ENCODE measurements at regions not wholly inside any gene's neighbourhood (a gene's known extent, or its start where the extent isn't known, plus 50 kb on each side); places are given as distances from the start of the nearest gene placed in this dataset.

DNA sequence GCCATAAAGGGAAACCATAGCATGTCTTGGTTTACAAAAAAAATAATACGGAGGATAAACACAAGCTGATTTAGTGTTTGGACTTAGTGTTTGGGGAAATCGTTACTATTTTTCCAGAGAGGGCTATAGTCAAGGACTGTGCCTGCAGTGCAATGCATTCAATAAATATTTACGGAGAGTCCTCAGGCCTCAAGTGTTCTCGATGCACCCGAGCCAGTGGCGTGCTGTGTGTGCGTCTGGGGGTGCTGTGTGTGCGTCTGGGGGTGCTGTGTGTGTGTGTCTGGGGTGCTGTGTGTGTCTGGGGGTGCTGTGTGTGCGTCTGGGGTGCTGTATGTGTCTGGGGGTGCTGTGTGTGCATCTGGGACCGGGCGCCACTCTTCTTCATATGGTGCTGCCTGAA, 71.7 kb upstream of the GTF3A start:
- DNase-seq: no peak
- in situ Hi-C loops (cut with HindIII; ENCODE audit: low pct_ligation_motif_present, low sequenced_read_pairs): no loop called here
- no peak for TF ChIP-seq CTCF (IDR thresholded peaks at IDR 0.05; ENCODE audit: low read depth, low read length, missing control alignments)
- Histone ChIP-seq H3K36me3 (replicated peaks) (no peaks in the 10 kb centered on the region), H3K4me3 (ENCODE audit: low read depth, low read length) (no peak overlapping the region), H3K27ac (no peak overlapping the region), H3K27me3 (replicated peaks) (no peaks in the 10 kb centered on the region)

DNA sequence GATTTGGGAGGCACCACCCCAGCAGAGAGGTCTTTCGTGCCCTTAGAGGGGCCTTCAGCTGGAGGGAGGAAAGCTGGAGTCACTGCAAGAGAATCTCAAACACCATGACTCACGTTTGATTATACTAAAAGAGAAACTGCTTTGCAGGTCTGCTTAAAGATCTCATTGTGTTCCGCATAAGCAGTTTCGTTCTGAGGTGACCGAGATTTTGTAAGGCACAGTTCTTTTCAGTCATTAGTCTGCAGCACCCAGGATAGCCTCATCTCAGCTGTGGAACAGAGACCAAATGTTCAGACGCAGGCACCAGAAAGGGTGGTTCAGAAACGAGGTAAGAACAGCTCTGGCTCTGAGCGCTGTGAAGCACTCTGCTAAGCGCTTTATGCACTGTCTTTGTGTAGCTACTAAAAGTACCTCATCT, 71.2 kb upstream of the GTF3A start:
- DNase-seq: peak; percentile 36
- H3K27ac ChIP-seq: peak overlapping the region; percentile 37
- peak overlapping the region; percentile 36 for H3K4me3 ChIP-seq (ENCODE audit: low read depth, low read length)
- in situ Hi-C loops (cut with HindIII; ENCODE audit: low pct_ligation_motif_present, low sequenced_read_pairs): no loop called here
- H3K27me3 ChIP-seq (replicated peaks): no peaks in the 10 kb centered on the region
- TF ChIP-seq CTCF (IDR thresholded peaks at IDR 0.05; ENCODE audit: low read depth, low read length, missing control alignments): no peak
- no peaks in the 10 kb centered on the region for H3K36me3 ChIP-seq (replicated peaks)

DNA sequence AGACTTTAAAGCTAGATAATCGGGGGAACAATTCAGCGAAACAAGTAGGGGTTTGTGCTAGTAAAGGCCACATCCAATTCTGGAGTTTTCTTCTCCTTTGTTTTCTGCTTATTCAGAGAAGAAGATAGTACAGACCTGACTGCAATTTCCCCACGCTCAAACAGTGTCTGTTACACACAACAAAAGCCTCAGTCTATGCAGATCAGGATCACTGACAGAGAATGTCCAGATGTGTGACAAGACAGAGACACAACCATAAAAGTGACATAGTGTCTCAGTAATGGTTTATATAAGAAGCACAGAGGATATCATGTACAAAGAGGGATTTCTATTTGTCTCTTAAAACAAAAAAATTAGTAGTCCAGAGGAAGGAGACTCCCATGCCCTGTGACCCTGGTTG, 70.7 kb upstream of the GTF3A start:
- H3K36me3 ChIP-seq (replicated peaks): no peaks in the 10 kb centered on the region
- H3K27ac ChIP-seq: peak overlapping the region; percentile 37
- no peak overlapping the region for H3K4me3 ChIP-seq (ENCODE audit: low read depth, low read length)
- no peak for TF ChIP-seq CTCF (IDR thresholded peaks at IDR 0.05; ENCODE audit: low read depth, low read length, missing control alignments)
- in situ Hi-C loops (cut with HindIII; ENCODE audit: low pct_ligation_motif_present, low sequenced_read_pairs): no loop called here
- DNase-seq: no peak
- H3K27me3 ChIP-seq (replicated peaks): no peaks in the 10 kb centered on the region

DNA sequence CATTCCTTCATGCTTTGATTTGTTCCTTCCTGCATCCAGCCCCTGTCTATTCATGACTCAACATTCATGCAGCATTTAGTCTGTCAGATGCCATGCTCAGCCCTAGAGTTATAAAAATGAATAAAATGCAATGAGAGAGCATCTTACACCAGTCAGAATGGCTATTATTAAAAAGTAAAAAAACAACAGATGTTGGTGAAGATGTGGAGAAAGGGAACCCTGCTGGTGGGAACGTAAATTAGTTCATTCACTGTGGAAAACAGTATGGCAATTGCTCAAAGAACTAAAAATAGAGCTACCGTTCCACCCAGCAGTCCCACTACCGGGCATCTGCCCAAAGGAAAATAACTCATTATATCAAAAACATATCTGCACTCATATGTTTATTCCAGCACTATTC, 70.0 kb upstream of the GTF3A start:
- TF ChIP-seq CTCF (IDR thresholded peaks at IDR 0.05; ENCODE audit: low read depth, low read length, missing control alignments): peak; percentile 30
- Histone ChIP-seq H3K4me3 (ENCODE audit: low read depth, low read length) (no peak overlapping the region), H3K27ac (no peak overlapping the region), H3K36me3 (replicated peaks) (no peaks in the 10 kb centered on the region), H3K27me3 (replicated peaks) (no peaks in the 10 kb centered on the region)
- peak; percentile 32 for DNase-seq
- in situ Hi-C loops (cut with HindIII; ENCODE audit: low pct_ligation_motif_present, low sequenced_read_pairs): no loop called here

DNA sequence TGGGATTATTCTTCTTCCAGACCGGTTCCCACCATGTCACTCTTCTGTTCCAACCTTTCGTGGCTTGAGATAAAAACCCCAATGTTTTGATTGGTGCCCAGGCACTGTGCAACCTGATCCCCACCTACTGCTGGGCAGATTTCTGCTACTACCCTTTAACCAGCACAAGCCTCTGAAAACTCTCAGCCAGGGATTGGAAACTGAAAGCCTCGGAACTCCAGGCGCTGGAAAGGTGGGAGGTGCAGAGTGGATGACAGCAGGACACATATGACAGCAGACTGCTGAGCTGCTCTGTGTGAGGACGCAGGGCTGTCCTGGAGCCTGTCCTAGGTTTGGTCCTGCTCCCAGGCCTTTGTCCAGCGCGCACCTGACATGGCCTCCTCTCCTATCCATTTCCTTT, 68.5 kb upstream of the GTF3A start:
- no peak overlapping the region for H3K4me3 ChIP-seq (ENCODE audit: low read depth, low read length)
- no peaks in the 10 kb centered on the region for H3K36me3 ChIP-seq (replicated peaks)
- no peak overlapping the region for H3K27ac ChIP-seq
- no peaks in the 10 kb centered on the region for H3K27me3 ChIP-seq (replicated peaks)
- no peak for DNase-seq
- no peak for TF ChIP-seq CTCF (IDR thresholded peaks at IDR 0.05; ENCODE audit: low read depth, low read length, missing control alignments)
- in situ Hi-C loops (cut with HindIII; ENCODE audit: low pct_ligation_motif_present, low sequenced_read_pairs): no loop called here

DNA sequence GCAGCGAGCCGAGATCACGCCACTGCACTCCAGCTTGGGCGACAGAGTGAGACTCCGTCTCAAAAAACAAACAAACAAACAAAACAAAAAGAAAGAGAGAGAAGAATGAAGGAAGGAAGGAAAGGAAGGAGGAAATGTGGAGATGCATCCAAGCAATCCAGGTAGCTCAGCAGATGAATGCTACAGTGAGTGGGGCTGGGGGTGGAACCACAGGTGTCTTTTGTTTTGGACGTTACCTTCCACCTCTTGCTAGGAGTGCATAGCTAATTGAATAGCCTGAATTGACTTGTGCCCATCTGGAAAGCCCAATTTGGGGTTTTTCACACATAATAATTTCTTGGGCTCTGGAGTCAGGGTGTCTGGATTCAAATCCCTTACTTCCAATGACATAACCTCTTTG, 66.0 kb upstream of the GTF3A start:
- H3K27me3 ChIP-seq (replicated peaks): no peaks in the 10 kb centered on the region
- TF ChIP-seq CTCF (IDR thresholded peaks at IDR 0.05; ENCODE audit: low read depth, low read length, missing control alignments): no peak
- no peaks in the 10 kb centered on the region for H3K36me3 ChIP-seq (replicated peaks)
- H3K4me3 ChIP-seq (ENCODE audit: low read depth, low read length): no peak overlapping the region
- no peak overlapping the region for H3K27ac ChIP-seq
- in situ Hi-C loops (cut with HindIII; ENCODE audit: low pct_ligation_motif_present, low sequenced_read_pairs): no loop called here
- no peak for DNase-seq

All from brain microvascular endothelial cell (primary cell).